T-helper 17 cell (primary cell): ENCODE measurements at regions not wholly inside any gene's neighbourhood (a gene's known extent, or its start where the extent isn't known, plus 50 kb on each side); places are given as distances from the start of the nearest gene placed in this dataset.
"Not testable (repeated sequence)": the region's sequence is repeated elsewhere in the genome, so short reads cannot be mapped to it uniquely, and the experiment has no call there.

Source experiments
- ATAC-seq: fragments of 150-1000 bp; cut with Tn5 transposase; 2 replicates; pipeline ENCODE4 v1.10.0; 2021; ENCODE audit warnings: mild to moderate bottlenecking, moderate library complexity
- DNase-seq, 3 donors: peaks; one replicate each; pipeline versions ENCODE4 v3.0.0 to v3.0.0-alpha.2; 2020 to 2021
- H3K9me3 ChIP-seq: one replicate; pipeline ENCODE4 v1.7.0; 2013; ENCODE audit warnings: low read length, mild to moderate bottlenecking; ENCODE audit not compliant: control insufficient read depth, poor library complexity, severe bottlenecking
- H3K27ac Mint-ChIP-seq: one replicate; pipeline ENCODE4 v1.8.0; 2022; ENCODE audit warnings: mild to moderate bottlenecking, moderate library complexity, mixed read lengths
- H3K27me3 Mint-ChIP-seq: one replicate; pipeline ENCODE4 v1.8.0; 2022; ENCODE audit warnings: mixed read lengths
- H3K36me3 Mint-ChIP-seq: one replicate; pipeline ENCODE4 v1.8.0; 2022; ENCODE audit warnings: low read depth, mixed read lengths
- H3K4me1 Mint-ChIP-seq: one replicate; pipeline ENCODE4 v1.8.0; 2022; ENCODE audit warnings: mild to moderate bottlenecking, mixed read lengths
- H3K4me3 Mint-ChIP-seq: one replicate; pipeline ENCODE4 v1.8.0; 2022; ENCODE audit warnings: mild to moderate bottlenecking, moderate library complexity, mixed read lengths

GRCh38 chrX:1111601-1112300, 100.7 kb downstream of the CRLF2 start:
- H3K9me3 ChIP-seq: no peaks in the 10 kb centered on the region
- ATAC-seq: no peak
- peaks cover 3% of the 10 kb centered on the region for H3K36me3 Mint-ChIP-seq
- peaks cover 19% of the 10 kb centered on the region for H3K27me3 Mint-ChIP-seq
- no peak for DNase-seq
- H3K4me1 Mint-ChIP-seq: no peaks in the 10 kb centered on the region
- H3K27ac Mint-ChIP-seq: no peak overlapping the region
- H3K4me3 Mint-ChIP-seq: no peak overlapping the region

GRCh38 chrX:1109580-1110119, 102.8 kb downstream of the CRLF2 start:
- no peaks in the 10 kb centered on the region for H3K4me1 Mint-ChIP-seq
- H3K9me3 ChIP-seq: no peaks in the 10 kb centered on the region
- ATAC-seq (no peak), DNase-seq (no peak)
- H3K27ac Mint-ChIP-seq: no peak overlapping the region
- H3K36me3 Mint-ChIP-seq: peaks cover 2% of the 10 kb centered on the region
- no peak overlapping the region for H3K4me3 Mint-ChIP-seq
- H3K27me3 Mint-ChIP-seq: peaks cover 4% of the 10 kb centered on the region

GRCh38 chrX:1108501-1109445, 103.7 kb downstream of the CRLF2 start:
- H3K27ac Mint-ChIP-seq: no peak overlapping the region
- no peaks in the 10 kb centered on the region for H3K27me3 Mint-ChIP-seq
- no peak for DNase-seq
- H3K4me1 Mint-ChIP-seq: no peaks in the 10 kb centered on the region
- no peaks in the 10 kb centered on the region for H3K9me3 ChIP-seq
- H3K4me3 Mint-ChIP-seq: no peak overlapping the region
- no peak for ATAC-seq
- H3K36me3 Mint-ChIP-seq: peaks cover 2% of the 10 kb centered on the region

GRCh38 chrX:1106478-1107210, 105.8 kb downstream of the CRLF2 start:
- no peak for ATAC-seq

GRCh38 chrX:1105671-1106419, 106.6 kb downstream of the CRLF2 start:
- no peaks in the 10 kb centered on the region for H3K27me3 Mint-ChIP-seq
- H3K9me3 ChIP-seq: no peaks in the 10 kb centered on the region
- ATAC-seq (no peak), DNase-seq (no peak)
- H3K4me1 Mint-ChIP-seq: no peaks in the 10 kb centered on the region
- peaks cover 2% of the 10 kb centered on the region for H3K36me3 Mint-ChIP-seq
- no peak overlapping the region for H3K4me3 Mint-ChIP-seq
- H3K27ac Mint-ChIP-seq: no peak overlapping the region

More at GRCh38 chrX:1106478-1107210, 105.8 kb downstream of the CRLF2 start:
- Mint-ChIP-seq H3K36me3 (peaks cover 2% of the 10 kb centered on the region), H3K4me1 (no peaks in the 10 kb centered on the region), H3K27ac (no peak overlapping the region), H3K4me3 (no peak overlapping the region), H3K27me3 (no peaks in the 10 kb centered on the region)
- no peaks in the 10 kb centered on the region for H3K9me3 ChIP-seq
- DNase-seq: no peak

- not testable (repeated sequence) for H3K36me3 Mint-ChIP-seq, ATAC-seq, H3K27me3 Mint-ChIP-seq, DNase-seq, H3K27ac Mint-ChIP-seq, H3K9me3 ChIP-seq, H3K4me1 Mint-ChIP-seq, H3K4me3 Mint-ChIP-seq
Observed at GRCh38 chrX:1105031-1105430, 107.4 kb downstream of the CRLF2 start.

- H3K4me1 Mint-ChIP-seq: no peaks in the 10 kb centered on the region
- H3K36me3 Mint-ChIP-seq: peaks cover 2% of the 10 kb centered on the region
- no peak for ATAC-seq
- H3K27ac Mint-ChIP-seq: no peak overlapping the region
- no peaks in the 10 kb centered on the region for H3K9me3 ChIP-seq
- DNase-seq: no peak
- H3K27me3 Mint-ChIP-seq: no peaks in the 10 kb centered on the region
- H3K4me3 Mint-ChIP-seq: no peak overlapping the region
Observed at GRCh38 chrX:1103360-1103759, 109.1 kb downstream of the CRLF2 start.

GRCh38 chrX:1102786-1103185, 109.7 kb downstream of the CRLF2 start:
- ATAC-seq: no peak
- Mint-ChIP-seq H3K36me3 (peaks cover 2% of the 10 kb centered on the region), H3K27me3 (no peaks in the 10 kb centered on the region), H3K4me3 (no peak overlapping the region), H3K27ac (no peak overlapping the region), H3K4me1 (no peaks in the 10 kb centered on the region)
- no peaks in the 10 kb centered on the region for H3K9me3 ChIP-seq
- DNase-seq: no peak

- DNase-seq, ATAC-seq, H3K9me3 ChIP-seq, H3K27me3 Mint-ChIP-seq, H3K4me3 Mint-ChIP-seq, H3K27ac Mint-ChIP-seq, H3K4me1 Mint-ChIP-seq, H3K36me3 Mint-ChIP-seq: not testable (repeated sequence)
Observed at GRCh38 chrX:1102221-1102620, 110.2 kb downstream of the CRLF2 start.

GRCh38 chrX:1099146-1099770, 113.2 kb downstream of the CRLF2 start:
- no peak for ATAC-seq
- Mint-ChIP-seq H3K27me3 (no peaks in the 10 kb centered on the region), H3K4me1 (no peaks in the 10 kb centered on the region), H3K27ac (no peak overlapping the region), H3K4me3 (no peak overlapping the region), H3K36me3 (no peaks in the 10 kb centered on the region)
- DNase-seq: no peak
- peaks cover 6% of the 10 kb centered on the region for H3K9me3 ChIP-seq

GRCh38 chrX:1097328-1097727, 115.1 kb downstream of the CRLF2 start:
- Mint-ChIP-seq H3K4me3 (no peak overlapping the region), H3K27me3 (no peaks in the 10 kb centered on the region), H3K4me1 (peaks cover 2% of the 10 kb centered on the region), H3K27ac (no peak overlapping the region), H3K36me3 (no peaks in the 10 kb centered on the region)
- H3K9me3 ChIP-seq: peaks cover 6% of the 10 kb centered on the region
- ATAC-seq (no peak), DNase-seq (no peak)
